ENCODE measurements at regions not wholly inside any gene's neighbourhood (a gene's known extent, or its start where the extent isn't known, plus 50 kb on each side); places are given as distances from the start of the nearest gene placed in this dataset.

DNA sequence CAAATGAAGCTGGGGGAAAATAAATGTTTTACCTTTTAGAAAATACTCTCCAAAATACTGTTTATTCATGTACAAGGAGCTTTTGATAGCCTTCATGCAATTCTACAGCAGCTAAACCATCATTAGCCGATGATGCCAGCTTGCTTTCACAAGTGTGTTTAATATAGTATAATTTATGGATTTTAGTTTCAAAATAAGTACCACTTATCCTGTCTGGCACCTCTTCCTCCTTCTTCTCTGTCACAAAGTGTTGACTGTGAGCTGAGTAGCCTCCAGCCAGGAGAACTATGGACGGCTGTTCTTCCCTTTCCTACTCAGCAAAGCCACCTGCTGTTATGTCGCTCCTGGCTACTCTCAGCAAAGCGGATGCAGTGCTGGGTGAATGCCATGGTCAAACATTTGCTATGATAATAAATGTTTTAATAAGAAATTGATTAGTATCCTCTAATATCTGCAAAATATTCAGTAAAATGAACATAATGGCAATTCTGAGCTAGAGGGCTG is 238.2 kb downstream of the LIG4 start:
- H3K27ac ChIP-seq: no peak overlapping the region
- intact Hi-C loops (cut with DNase I): no loop called here
- H3K36me3 ChIP-seq: no peaks in the 10 kb centered on the region
- H3K4me1 ChIP-seq: no peaks in the 10 kb centered on the region
- H3K9me3 ChIP-seq: no peaks in the 10 kb centered on the region
- no peak for TF ChIP-seq CTCF (IDR thresholded peaks at IDR 0.05)
- no peak for TF ChIP-seq POLR2A (IDR thresholded peaks at IDR 0.05)
- no peak for DNase-seq
- 73 to 76% methylated on average over 4 of the region's 4 CpGs for WGBS, 2 donors
- no peak overlapping the region for H3K4me3 ChIP-seq (replicated peaks in 1 of 3)
- H3K27me3 ChIP-seq: no peaks in the 10 kb centered on the region

DNA sequence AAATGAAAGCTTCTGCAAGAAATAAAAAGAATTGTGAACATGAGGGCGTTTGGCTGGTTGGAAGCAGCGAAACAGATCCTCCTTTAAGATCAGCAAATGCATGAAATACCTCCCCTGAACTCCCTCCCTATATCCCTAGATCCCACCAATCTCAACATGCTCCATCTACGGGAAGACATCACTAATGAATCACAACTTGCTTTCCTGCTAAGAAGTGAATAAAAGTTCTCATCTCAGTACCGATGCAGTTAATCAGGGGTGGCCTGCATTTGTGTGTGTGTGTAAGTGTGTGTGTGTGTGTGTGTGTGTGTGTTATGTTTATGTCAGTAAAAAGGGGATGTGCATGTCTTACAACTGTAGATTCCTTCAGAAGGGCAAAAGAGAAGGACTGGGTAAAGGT is 238.7 kb downstream of the LIG4 start:
- no peaks in the 10 kb centered on the region for H3K4me1 ChIP-seq
- WGBS, 2 donors: 77 to 79% methylated on average over 4 of the region's 4 CpGs
- no peak for DNase-seq
- intact Hi-C loops (cut with DNase I): no loop called here
- H3K36me3 ChIP-seq: no peaks in the 10 kb centered on the region
- H3K4me3 ChIP-seq (replicated peaks in 1 of 3): no peak overlapping the region
- H3K27ac ChIP-seq: no peak overlapping the region
- H3K27me3 ChIP-seq: no peaks in the 10 kb centered on the region
- TF ChIP-seq POLR2A (IDR thresholded peaks at IDR 0.05) (no peak), CTCF (IDR thresholded peaks at IDR 0.05) (no peak)
- no peaks in the 10 kb centered on the region for H3K9me3 ChIP-seq

DNA sequence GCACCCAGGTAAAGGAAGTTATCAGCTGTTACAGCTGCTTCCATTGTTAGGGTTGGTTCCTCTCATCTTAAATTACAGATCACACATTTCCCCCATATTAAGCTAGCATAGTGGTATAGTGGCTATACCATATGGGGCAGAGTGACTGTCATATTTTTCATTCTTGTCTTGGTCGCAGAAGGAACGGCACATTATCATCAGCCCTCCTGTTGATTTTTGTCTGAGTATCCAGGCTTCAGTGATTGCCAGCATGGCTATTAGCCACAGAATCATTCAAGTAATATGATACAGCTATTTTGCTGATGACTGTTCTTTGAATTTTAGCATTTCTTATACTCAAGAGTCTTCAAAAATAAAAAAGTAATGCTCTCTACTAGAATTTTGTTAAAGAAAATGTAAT is 240.9 kb downstream of the LIG4 start:
- Histone ChIP-seq H3K27ac (no peak overlapping the region), H3K4me3 (replicated peaks in 1 of 3) (no peak overlapping the region), H3K36me3 (no peaks in the 10 kb centered on the region), H3K4me1 (no peaks in the 10 kb centered on the region), H3K27me3 (no peaks in the 10 kb centered on the region), H3K9me3 (no peaks in the 10 kb centered on the region)
- intact Hi-C loops (cut with DNase I): no loop called here
- no peak for DNase-seq
- WGBS, 2 donors: 63 to 93% methylated on average over 2 of the region's 2 CpGs
- TF ChIP-seq POLR2A (IDR thresholded peaks at IDR 0.05) (no peak), CTCF (IDR thresholded peaks at IDR 0.05) (no peak)

- Histone ChIP-seq H3K27ac (no peak overlapping the region), H3K4me1 (no peaks in the 10 kb centered on the region), H3K36me3 (no peaks in the 10 kb centered on the region), H3K27me3 (no peaks in the 10 kb centered on the region), H3K9me3 (no peaks in the 10 kb centered on the region), H3K4me3 (replicated peaks in 1 of 3) (no peak overlapping the region)
- no peak for DNase-seq
- 86 to 87% methylated on average over 1 of the region's 1 CpG for WGBS, 2 donors
- no peak for TF ChIP-seq POLR2A (IDR thresholded peaks at IDR 0.05)
- TF ChIP-seq CTCF (IDR thresholded peaks at IDR 0.05): no peak
- intact Hi-C loops (cut with DNase I): no loop called here
Measured at GRCh38 chr13:107969546-107969945, 245.8 kb downstream of the LIG4 start.

GRCh38 chr13:107968470-107968869 is 246.9 kb downstream of the LIG4 start:
- TF ChIP-seq CTCF (IDR thresholded peaks at IDR 0.05): no peak
- no peak for TF ChIP-seq POLR2A (IDR thresholded peaks at IDR 0.05)
- intact Hi-C loops (cut with DNase I): no loop called here
- no peak for DNase-seq
- no peak overlapping the region for H3K27ac ChIP-seq
- no peaks in the 10 kb centered on the region for H3K27me3 ChIP-seq
- 93 to 94% methylated on average over 1 of the region's 1 CpG for WGBS, 2 donors
- H3K4me3 ChIP-seq (replicated peaks in 1 of 3): no peak overlapping the region
- H3K4me1 ChIP-seq: no peaks in the 10 kb centered on the region
- no peaks in the 10 kb centered on the region for H3K9me3 ChIP-seq
- no peaks in the 10 kb centered on the region for H3K36me3 ChIP-seq

Measured in thyroid gland (tissue), 4 donors.